DMS153 (cell line): ENCODE measurements at regions not wholly inside any gene's neighbourhood (a gene's known extent, or its start where the extent isn't known, plus 50 kb on each side); places are given as distances from the start of the nearest gene placed in this dataset.

ENCODE experiments used
- DNase-seq: peaks from one replicate; lab custom pipeline; 2025; lab: John Stamatoyannopoulos, UW

GRCh38 chr10:44854693-44855350 is 56.3 kb upstream of the TMEM72 start:
- no peak for DNase-seq

GRCh38 chr10:44856696-44857095 is 54.4 kb upstream of the TMEM72 start:
- DNase-seq = no peak

- peak; percentile 17 for DNase-seq
Measured at GRCh38 chr10:44857363-44858016, 53.6 kb upstream of the TMEM72 start.

- DNase-seq = no peak
Measured at GRCh38 chr10:44858017-44858371, 53.1 kb upstream of the TMEM72 start.

- no peak for DNase-seq
Measured at GRCh38 chr10:44858988-44859387, 52.1 kb upstream of the TMEM72 start.

GRCh38 chr10:44859546-44860285 is 51.4 kb upstream of the TMEM72 start:
- DNase-seq = no peak

- no peak for DNase-seq
Measured at GRCh38 chr10:44860811-44861736, 50.1 kb upstream of the TMEM72 start.
